ENCODE measurements at regions not wholly inside any gene's neighbourhood (a gene's known extent, or its start where the extent isn't known, plus 50 kb on each side); places are given as distances from the start of the nearest gene placed in this dataset.
"Not testable (repeated sequence)": the region's sequence is repeated elsewhere in the genome, so short reads cannot be mapped to it uniquely, and the experiment has no call there.

DNA sequence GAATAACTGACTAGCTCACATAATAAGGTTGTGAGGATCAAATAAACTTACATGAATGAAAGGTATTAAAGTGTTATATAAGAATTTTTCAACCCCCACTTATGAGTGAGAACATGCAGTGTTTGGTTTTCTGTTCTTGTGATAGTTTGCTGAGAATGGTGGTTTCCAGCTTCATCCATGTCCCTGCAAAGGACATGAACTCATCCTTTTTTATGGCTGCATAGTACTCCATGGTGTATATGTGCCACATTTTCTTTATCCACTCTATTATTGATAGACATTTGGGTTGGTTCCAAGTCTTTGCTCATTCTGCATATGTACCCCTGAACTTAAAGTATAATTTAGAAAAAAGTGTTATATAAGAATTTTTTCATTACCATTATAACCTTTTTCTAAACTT is 93.9 kb downstream of the MED10 start:
- TF ChIP-seq, protein P1, sequence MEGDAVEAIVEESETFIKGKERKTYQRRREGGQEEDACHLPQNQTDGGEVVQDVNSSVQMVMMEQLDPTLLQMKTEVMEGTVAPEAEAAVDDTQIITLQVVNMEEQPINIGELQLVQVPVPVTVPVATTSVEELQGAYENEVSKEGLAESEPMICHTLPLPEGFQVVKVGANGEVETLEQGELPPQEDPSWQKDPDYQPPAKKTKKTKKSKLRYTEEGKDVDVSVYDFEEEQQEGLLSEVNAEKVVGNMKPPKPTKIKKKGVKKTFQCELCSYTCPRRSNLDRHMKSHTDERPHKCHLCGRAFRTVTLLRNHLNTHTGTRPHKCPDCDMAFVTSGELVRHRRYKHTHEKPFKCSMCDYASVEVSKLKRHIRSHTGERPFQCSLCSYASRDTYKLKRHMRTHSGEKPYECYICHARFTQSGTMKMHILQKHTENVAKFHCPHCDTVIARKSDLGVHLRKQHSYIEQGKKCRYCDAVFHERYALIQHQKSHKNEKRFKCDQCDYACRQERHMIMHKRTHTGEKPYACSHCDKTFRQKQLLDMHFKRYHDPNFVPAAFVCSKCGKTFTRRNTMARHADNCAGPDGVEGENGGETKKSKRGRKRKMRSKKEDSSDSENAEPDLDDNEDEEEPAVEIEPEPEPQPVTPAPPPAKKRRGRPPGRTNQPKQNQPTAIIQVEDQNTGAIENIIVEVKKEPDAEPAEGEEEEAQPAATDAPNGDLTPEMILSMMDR (IDR thresholded peaks at IDR 0.05; ENCODE audit: low read length): not testable (repeated sequence)
- TF ChIP-seq EZH2 (IDR thresholded peaks at IDR 0.05; ENCODE audit: borderline replicate concordance, low read length): not testable (repeated sequence)
